GM12878 (cell line): ENCODE measurements at regions not wholly inside any gene's neighbourhood (a gene's known extent, or its start where the extent isn't known, plus 50 kb on each side); places are given as distances from the start of the nearest gene placed in this dataset.

Experiments
- ATAC-seq: fragments of 200-7000 bp; cut with Tn5 transposase; 3 replicates; pipeline ENCODE4 v1.9.1; 2020; ENCODE audit warnings: mild to moderate bottlenecking, moderate library complexity
- BruUV-seq: library from RNA; stranded (reverse); fragments of 400-500 nt; replicated peaks from 2 replicates; lab custom pipeline; 2021; lab: Mats Ljungman, UMichigan
- CTCF ChIA-PET: fragments of 300-600 bp; sonication (Branson Sonifier 250); formaldehyde crosslinking; extraction: SDS; loops from one replicate; lab custom pipeline; 2021; ENCODE audit warnings: inconsistent platforms; lab: Yijun Ruan, JAX
- POLR2A ChIA-PET: fragments of 350-600 bp; formaldehyde crosslinking; extraction: SDS; loops from one replicate; lab custom pipeline; 2021; ENCODE audit warnings: inconsistent platforms; lab: Charles Lee
- RAD21 ChIA-PET: fragments of 300-600 bp; sonication (Branson Sonifier 250); formaldehyde crosslinking; loops from one replicate; lab custom pipeline; 2023; ENCODE audit warnings: antibody characterized with exemption; ENCODE audit not compliant: unreplicated experiment; lab: Charles Lee
- SMC1A ChIA-PET: fragments of 300-600 bp; sonication (Branson Sonifier 250); formaldehyde crosslinking; loops from one replicate; lab custom pipeline; 2023; ENCODE audit not compliant: unreplicated experiment, uncharacterized antibody; lab: Charles Lee
- DNase-seq: peaks from one replicate; pipeline ENCODE4 v3.0.0-alpha.2; 2011; ENCODE audit warnings: low read depth, low spot score
- FAIRE-seq: peaks from 3 replicates; lab custom pipeline; 2011; peaks lifted over from hg19 to GRCh38; lab: Jason Lieb, UNC
- H2AFZ ChIP-seq: 2 replicates; pipeline ENCODE4 v1.6.0; 2011; ENCODE audit warnings: low read depth, low read length, control low read depth; ENCODE audit not compliant: control insufficient read depth
- H3K27ac ChIP-seq: 2 replicates; pipeline ENCODE4 v1.5.1; 2011; ENCODE audit warnings: control low read depth; ENCODE audit not compliant: control insufficient read depth, insufficient read depth
- H3K27me3 ChIP-seq, 2 experiments: replicated peaks in 1 of 2; 2 replicates each; pipeline versions ENCODE4 v1.6.0 to v1.6.1; 2011; ENCODE audit warnings: low read length in 1 of 2; ENCODE audit not compliant: control insufficient read depth in 2 of 2, insufficient read depth in 2 of 2
- H3K36me3 ChIP-seq, 2 experiments: 2 replicates each; pipeline ENCODE4 v1.5.1; 2011; ENCODE audit warnings: low read length in 1 of 2; ENCODE audit not compliant: control insufficient read depth in 2 of 2, insufficient read depth in 2 of 2
- H3K4me1 ChIP-seq: 2 replicates; pipeline ENCODE4 v1.6.1; 2011; ENCODE audit warnings: mild to moderate bottlenecking, low read length, moderate library complexity, mixed read lengths; ENCODE audit not compliant: control insufficient read depth, insufficient read depth
- H3K4me2 ChIP-seq: 2 replicates; pipeline ENCODE4 v1.6.0; 2011; ENCODE audit warnings: control low read depth; ENCODE audit not compliant: control insufficient read depth, insufficient read depth
- H3K4me3 ChIP-seq: fragments of 200-600 bp; sonication (generic); 2 replicates; pipeline ENCODE4 v1.5.1; 2016
- H3K79me2 ChIP-seq: 2 replicates; pipeline ENCODE4 v1.6.0; 2011; ENCODE audit warnings: low read length; ENCODE audit not compliant: control insufficient read depth, insufficient read depth
- H3K9ac ChIP-seq: 2 replicates; pipeline ENCODE4 v1.8.0; 2011; ENCODE audit warnings: low read length, control low read depth, mixed read lengths; ENCODE audit not compliant: control insufficient read depth, insufficient read depth
- H3K9me3 ChIP-seq: replicated peaks from 3 replicates; pipeline ENCODE4 v1.5.1; 2011; ENCODE audit warnings: mild to moderate bottlenecking, low read length; ENCODE audit not compliant: control insufficient read depth, insufficient read depth
- H4K20me1 ChIP-seq: 2 replicates; pipeline ENCODE4 v1.6.0; 2011; ENCODE audit not compliant: control insufficient read depth, insufficient read depth
- BRCA1 ChIP-seq: IDR thresholded peaks from 2 replicates; pipeline ENCODE4 v1.6.1; 2011; ENCODE audit warnings: low read depth, low read length, improper control_type of control experiment
- MEF2A ChIP-seq: IDR thresholded peaks from 2 replicates; pipeline ENCODE4 v1.6.1; 2011; ENCODE audit warnings: low read depth, mild to moderate bottlenecking, low read length, moderate library complexity; ENCODE audit not compliant: insufficient read depth
- SIX5 ChIP-seq: IDR thresholded peaks from 2 replicates; pipeline ENCODE4 v1.6.1; 2011; ENCODE audit warnings: mild to moderate bottlenecking, low read depth, low read length, moderate library complexity; ENCODE audit not compliant: severe bottlenecking
- SMARCA5 ChIP-seq: fragments of 450-650 bp; IDR thresholded peaks from 2 replicates; pipeline ENCODE4 v1.6.1; 2017; ENCODE audit warnings: mild to moderate bottlenecking
- SPI1 ChIP-seq: IDR thresholded peaks from 2 replicates; pipeline ENCODE4 v1.6.1; 2011; ENCODE audit warnings: low read depth, mild to moderate bottlenecking, low read length, moderate library complexity, borderline replicate concordance; ENCODE audit not compliant: insufficient read depth
- ZNF622 ChIP-seq: fragments of 450-650 bp; IDR thresholded peaks from 2 replicates; pipeline ENCODE4 v1.6.1; 2017; ENCODE audit warnings: mild to moderate bottlenecking, inconsistent platforms
- WGBS: methylation state at CpG from one replicate; pipeline ENCODE4 v1.1.6; 2016; ENCODE audit warnings: low lambda C conversion rate; ENCODE audit not compliant: insufficient replicate concordance, insufficient coverage; ENCODE audit errors: missing lambda C conversion rate; 5-methylcytosine and 5-hydroxymethylcytosine counted together
- in situ Hi-C: fragments of 300-500 bp; cut with MboI; formaldehyde crosslinking; loops from 9 replicates; pipeline ENCODE4 v1.14.3; 2018; ENCODE audit warnings: mixed read lengths
- intact Hi-C: fragments of 100-400 bp; cut with micrococcal nuclease; formaldehyde crosslinking; loops from one replicate; pipeline ENCODE4 v1.14.2; 2022; ENCODE audit not compliant: unreplicated experiment
- TF ChIP-seq, protein P1 (sequence below): IDR thresholded peaks from 2 replicates; pipeline ENCODE4 v1.6.1; 2012; ENCODE audit warnings: low read length, inconsistent platforms
- TF ChIP-seq, protein P2 (sequence below): fragments of 450-650 bp; IDR thresholded peaks from 2 replicates; pipeline ENCODE4 v1.6.1; 2017; ENCODE audit warnings: borderline replicate concordance
- TF ChIP-seq, protein P3 (sequence below): fragments of 450-650 bp; formaldehyde crosslinking; IDR thresholded peaks from 2 replicates; pipeline ENCODE4 v1.5.0; 2022; ENCODE audit warnings: mild to moderate bottlenecking, missing genetic modification characterization
- TF ChIP-seq, protein P4 (sequence below): fragments of 450-650 bp; formaldehyde crosslinking; IDR thresholded peaks from 2 replicates; pipeline ENCODE4 v1.4.0; 2022; ENCODE audit warnings: mild to moderate bottlenecking, moderate library complexity

DNA sequence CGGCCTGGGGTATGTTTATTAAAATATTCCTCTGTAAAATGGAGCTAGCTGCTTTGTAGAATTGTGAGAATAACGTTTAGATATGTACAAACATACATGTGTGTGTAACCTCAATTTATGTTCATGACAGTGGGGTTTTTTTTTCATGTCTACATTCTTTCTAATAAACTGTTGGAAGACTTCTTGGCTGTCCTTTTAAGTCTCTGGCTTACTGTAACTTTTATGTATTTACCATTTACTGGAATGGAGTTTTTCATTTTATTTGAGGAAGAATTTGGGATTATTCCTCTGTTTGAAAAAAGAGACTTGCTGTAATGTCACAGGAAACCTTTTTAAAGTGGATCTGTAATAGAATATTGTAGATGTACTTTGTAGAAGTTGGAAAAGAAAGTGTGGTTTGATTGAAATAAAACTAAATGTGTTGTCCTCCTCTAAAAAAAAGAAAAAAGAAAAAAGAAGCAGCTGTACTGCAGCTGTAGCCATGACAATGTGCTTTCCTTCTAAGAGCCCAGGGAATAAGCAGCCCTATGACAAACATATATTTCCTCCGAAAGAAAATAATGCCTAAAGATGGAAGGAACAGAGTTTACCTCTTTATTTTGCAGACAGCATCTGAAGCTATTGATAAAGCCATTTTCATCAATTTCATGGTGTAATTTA lies 71.2 kb upstream of the FREM1 start (continued):
- TF ChIP-seq, protein P1, sequence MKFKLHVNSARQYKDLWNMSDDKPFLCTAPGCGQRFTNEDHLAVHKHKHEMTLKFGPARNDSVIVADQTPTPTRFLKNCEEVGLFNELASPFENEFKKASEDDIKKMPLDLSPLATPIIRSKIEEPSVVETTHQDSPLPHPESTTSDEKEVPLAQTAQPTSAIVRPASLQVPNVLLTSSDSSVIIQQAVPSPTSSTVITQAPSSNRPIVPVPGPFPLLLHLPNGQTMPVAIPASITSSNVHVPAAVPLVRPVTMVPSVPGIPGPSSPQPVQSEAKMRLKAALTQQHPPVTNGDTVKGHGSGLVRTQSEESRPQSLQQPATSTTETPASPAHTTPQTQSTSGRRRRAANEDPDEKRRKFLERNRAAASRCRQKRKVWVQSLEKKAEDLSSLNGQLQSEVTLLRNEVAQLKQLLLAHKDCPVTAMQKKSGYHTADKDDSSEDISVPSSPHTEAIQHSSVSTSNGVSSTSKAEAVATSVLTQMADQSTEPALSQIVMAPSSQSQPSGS, result no peak
- TF ChIP-seq, protein P2, sequence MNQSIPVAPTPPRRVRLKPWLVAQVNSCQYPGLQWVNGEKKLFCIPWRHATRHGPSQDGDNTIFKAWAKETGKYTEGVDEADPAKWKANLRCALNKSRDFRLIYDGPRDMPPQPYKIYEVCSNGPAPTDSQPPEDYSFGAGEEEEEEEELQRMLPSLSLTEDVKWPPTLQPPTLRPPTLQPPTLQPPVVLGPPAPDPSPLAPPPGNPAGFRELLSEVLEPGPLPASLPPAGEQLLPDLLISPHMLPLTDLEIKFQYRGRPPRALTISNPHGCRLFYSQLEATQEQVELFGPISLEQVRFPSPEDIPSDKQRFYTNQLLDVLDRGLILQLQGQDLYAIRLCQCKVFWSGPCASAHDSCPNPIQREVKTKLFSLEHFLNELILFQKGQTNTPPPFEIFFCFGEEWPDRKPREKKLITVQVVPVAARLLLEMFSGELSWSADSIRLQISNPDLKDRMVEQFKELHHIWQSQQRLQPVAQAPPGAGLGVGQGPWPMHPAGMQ, result no peak

DNA sequence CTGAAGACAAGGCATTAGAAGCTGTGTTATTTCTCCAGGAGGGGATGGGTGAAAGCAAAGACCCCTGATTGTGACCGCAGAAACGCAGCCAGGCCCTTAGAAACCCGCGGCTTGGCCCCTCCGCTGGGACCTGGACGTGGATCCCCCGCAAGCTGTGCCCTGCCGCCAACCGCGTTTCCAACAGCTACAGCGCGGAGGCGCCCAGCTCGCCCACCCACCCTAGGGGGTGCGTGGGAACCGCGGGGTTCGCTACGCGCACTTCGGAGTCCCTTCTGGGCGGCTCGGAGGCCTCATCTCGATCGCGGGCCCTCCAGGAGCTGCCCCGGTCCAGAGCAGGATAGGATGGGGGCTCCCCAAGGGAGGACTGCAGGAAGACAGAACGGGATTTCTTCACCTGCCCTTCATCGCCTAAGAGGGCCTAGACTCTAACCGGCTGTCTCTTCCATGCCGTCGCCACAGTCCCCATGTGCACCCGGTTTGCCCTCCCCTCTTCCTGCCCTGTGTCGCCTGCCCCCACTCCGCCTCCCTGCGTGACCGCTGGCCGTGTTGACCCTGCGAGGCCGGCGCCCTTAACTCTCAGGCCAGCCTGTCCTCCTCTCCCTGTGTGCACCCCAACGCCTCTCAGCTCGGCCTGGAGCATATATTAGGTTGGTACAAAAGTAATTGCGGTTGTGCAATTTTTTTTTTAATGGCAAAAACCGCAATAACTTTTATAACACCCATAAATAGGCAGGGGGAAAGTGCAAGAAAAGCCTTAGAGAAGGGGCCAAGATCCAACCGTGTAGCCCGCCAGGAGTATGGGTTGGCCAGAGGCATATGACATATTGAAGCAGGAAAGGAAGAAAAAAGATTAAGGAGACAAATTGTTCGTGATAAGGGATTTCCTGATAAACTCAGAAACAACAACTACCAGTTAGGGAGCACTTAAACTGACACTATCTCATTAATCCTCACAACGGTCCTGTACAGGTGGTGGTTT lies 68.1 kb upstream of the FREM1 start:
- no peaks in the 10 kb centered on the region for H3K9me3 ChIP-seq
- in situ Hi-C loops, result no loop called here
- H3K4me3 ChIP-seq, result no peak overlapping the region
- BruUV-seq, result no TSS peak
- H3K9ac ChIP-seq, result no peak overlapping the region
- intact Hi-C loops, result loop anchor here (5.0 kb wide), 1 partner anchor 36 kb away; no protein-coding TSS in a partner anchor
- POLR2A ChIA-PET, result no interaction called here
- RAD21 ChIA-PET, result no interaction called here
- FAIRE-seq, result no peak
- no peak overlapping the region for H2AFZ ChIP-seq
- 64% methylated on average over 38 of the region's 49 CpGs for WGBS
- H3K4me1 ChIP-seq, result no peaks in the 10 kb centered on the region
- no peak for ATAC-seq
- no peaks in the 10 kb centered on the region for H3K27me3 ChIP-seq
- H4K20me1 ChIP-seq, result no peaks in the 10 kb centered on the region
- no peak overlapping the region for H3K4me2 ChIP-seq
- SMC1A ChIA-PET, result no interaction called here
- no peaks in the 10 kb centered on the region for H3K79me2 ChIP-seq
- H3K27ac ChIP-seq, result no peak overlapping the region
- no peaks in the 10 kb centered on the region for H3K36me3 ChIP-seq
- no peak for DNase-seq
- CTCF ChIA-PET, result no interaction called here
- TF ChIP-seq MEF2A (no peak), SMARCA5 (no peak), ZNF622 (no peak), SPI1 (no peak), SIX5 (no peak), BRCA1 (no peak)
- TF ChIP-seq, protein P3, sequence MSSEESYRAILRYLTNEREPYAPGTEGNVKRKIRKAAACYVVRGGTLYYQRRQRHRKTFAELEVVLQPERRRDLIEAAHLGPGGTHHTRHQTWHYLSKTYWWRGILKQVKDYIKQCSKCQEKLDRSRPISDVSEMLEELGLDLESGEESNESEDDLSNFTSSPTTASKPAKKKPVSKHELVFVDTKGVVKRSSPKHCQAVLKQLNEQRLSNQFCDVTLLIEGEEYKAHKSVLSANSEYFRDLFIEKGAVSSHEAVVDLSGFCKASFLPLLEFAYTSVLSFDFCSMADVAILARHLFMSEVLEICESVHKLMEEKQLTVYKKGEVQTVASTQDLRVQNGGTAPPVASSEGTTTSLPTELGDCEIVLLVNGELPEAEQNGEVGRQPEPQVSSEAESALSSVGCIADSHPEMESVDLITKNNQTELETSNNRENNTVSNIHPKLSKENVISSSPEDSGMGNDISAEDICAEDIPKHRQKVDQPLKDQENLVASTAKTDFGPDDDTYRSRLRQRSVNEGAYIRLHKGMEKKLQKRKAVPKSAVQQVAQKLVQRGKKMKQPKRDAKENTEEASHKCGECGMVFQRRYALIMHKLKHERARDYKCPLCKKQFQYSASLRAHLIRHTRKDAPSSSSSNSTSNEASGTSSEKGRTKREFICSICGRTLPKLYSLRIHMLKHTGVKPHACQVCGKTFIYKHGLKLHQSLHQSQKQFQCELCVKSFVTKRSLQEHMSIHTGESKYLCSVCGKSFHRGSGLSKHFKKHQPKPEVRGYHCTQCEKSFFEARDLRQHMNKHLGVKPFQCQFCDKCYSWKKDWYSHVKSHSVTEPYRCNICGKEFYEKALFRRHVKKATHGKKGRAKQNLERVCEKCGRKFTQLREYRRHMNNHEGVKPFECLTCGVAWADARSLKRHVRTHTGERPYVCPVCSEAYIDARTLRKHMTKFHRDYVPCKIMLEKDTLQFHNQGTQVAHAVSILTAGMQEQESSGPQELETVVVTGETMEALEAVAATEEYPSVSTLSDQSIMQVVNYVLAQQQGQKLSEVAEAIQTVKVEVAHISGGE (CRISPR knock-in tag), result no peak
- TF ChIP-seq, protein P4, sequence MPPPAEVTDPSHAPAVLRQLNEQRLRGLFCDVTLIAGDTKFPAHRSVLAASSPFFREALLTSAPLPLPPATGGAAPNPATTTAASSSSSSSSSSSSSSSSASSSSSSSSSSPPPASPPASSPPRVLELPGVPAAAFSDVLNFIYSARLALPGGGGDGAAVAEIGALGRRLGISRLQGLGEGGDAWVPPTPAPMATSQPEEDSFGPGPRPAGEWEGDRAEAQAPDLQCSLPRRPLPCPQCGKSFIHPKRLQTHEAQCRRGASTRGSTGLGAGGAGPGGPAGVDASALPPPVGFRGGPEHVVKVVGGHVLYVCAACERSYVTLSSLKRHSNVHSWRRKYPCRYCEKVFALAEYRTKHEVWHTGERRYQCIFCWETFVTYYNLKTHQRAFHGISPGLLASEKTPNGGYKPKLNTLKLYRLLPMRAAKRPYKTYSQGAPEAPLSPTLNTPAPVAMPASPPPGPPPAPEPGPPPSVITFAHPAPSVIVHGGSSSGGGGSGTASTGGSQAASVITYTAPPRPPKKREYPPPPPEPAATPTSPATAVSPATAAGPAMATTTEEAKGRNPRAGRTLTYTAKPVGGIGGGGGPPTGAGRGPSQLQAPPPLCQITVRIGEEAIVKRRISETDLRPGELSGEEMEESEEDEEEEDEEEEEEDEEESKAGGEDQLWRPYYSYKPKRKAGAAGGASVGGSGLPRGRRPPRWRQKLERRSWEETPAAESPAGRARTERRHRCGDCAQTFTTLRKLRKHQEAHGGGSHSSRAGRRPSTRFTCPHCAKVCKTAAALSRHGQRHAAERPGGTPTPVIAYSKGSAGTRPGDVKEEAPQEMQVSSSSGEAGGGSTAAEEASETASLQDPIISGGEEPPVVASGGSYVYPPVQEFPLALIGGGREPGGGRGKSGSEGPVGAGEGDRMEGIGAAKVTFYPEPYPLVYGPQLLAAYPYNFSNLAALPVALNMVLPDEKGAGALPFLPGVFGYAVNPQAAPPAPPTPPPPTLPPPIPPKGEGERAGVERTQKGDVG (CRISPR knock-in tag), result no peak
